HepG2 (cell line): ENCODE measurements at regions not wholly inside any gene's neighbourhood (a gene's known extent, or its start where the extent isn't known, plus 50 kb on each side); places are given as distances from the start of the nearest gene placed in this dataset.

Source experiments
- ATAC-seq: fragments of 200-7000 bp; cut with Tn5 transposase; 3 replicates; pipeline ENCODE4 v1.9.1; 2020; ENCODE audit warnings: mild to moderate bottlenecking, moderate library complexity
- BruUV-seq: library from RNA; stranded (reverse); fragments of 400-500 nt; replicated peaks from 2 replicates; lab custom pipeline; 2021; lab: Mats Ljungman, UMichigan
- CTCF ChIA-PET: fragments of 300-600 bp; formaldehyde crosslinking; extraction: SDS; loops from one replicate; lab custom pipeline; 2021; ENCODE audit warnings: low total read pairs, inconsistent platforms, low intra/inter-chr PET ratio; lab: Yijun Ruan, JAX
- POLR2A ChIA-PET: fragments of 350-600 bp; sonication (Branson Sonifier 250); formaldehyde crosslinking; loops from one replicate; lab custom pipeline; 2020; ENCODE audit warnings: antibody characterized with exemption, inconsistent platforms; lab: Yijun Ruan, JAX
- DNase-seq: peaks from one replicate; pipeline ENCODE4 v3.0.0-alpha.2; 2015; ENCODE audit warnings: low spot score
- FAIRE-seq: peaks from 3 replicates; lab custom pipeline; 2011; peaks lifted over from hg19 to GRCh38; lab: Jason Lieb, UNC
- H2AFZ ChIP-seq: one replicate; pipeline ENCODE4 v1.6.1; 2011; ENCODE audit warnings: low read length, inconsistent platforms
- H3K27ac ChIP-seq: fragments of 300-600 bp; 3 replicates; pipeline ENCODE4 v1.8.0; 2011; ENCODE audit warnings: mixed run types, mild to moderate bottlenecking, mixed read lengths, low read length, inconsistent platforms; ENCODE audit not compliant: insufficient read depth; ENCODE audit errors: extremely low read length
- H3K27me3 ChIP-seq, 2 experiments: fragments of 200-600 bp in 1 of 2; 2 replicates in 1 of 2; 3 replicates in 1 of 2; pipeline versions ENCODE4 v1.6.0 to v1.8.0; 2011; ENCODE audit warnings: low read length in 2 of 2, mild to moderate bottlenecking in 2 of 2, moderate library complexity in 2 of 2, inconsistent platforms in 1 of 2; ENCODE audit not compliant: insufficient read depth in 2 of 2, control insufficient read depth in 1 of 2
- H3K36me3 ChIP-seq, 2 experiments: fragments of 200-600 bp in 1 of 2; replicated peaks in 1 of 2; 2 replicates in 1 of 2; 3 replicates in 1 of 2; pipeline versions ENCODE4 v1.5.1 to v1.8.0; 2011; ENCODE audit warnings: low read length in 2 of 2, inconsistent platforms in 1 of 2; ENCODE audit not compliant: insufficient read depth in 2 of 2, control insufficient read depth in 1 of 2
- H3K4me1 ChIP-seq: 2 replicates; pipeline ENCODE4 v1.5.1; 2012; ENCODE audit warnings: low read length, inconsistent platforms; ENCODE audit not compliant: insufficient read depth
- H3K4me2 ChIP-seq: 2 replicates; pipeline ENCODE4 v1.6.0; 2011; ENCODE audit warnings: low read depth, low read length, inconsistent platforms
- H3K4me3 ChIP-seq, 3 experiments: fragments of 200-600 bp in 1 of 3; sonication (generic), shearing (Covaris generic) in 1 of 3; replicated peaks in 1 of 3; 2 replicates each; pipeline ENCODE4 v1.5.1; 2011 to 2016; ENCODE audit warnings: low read length in 3 of 3, inconsistent platforms in 2 of 3, low read depth in 2 of 3, mild to moderate bottlenecking in 2 of 3, control low read depth in 1 of 3, mixed read lengths in 1 of 3; ENCODE audit not compliant: insufficient read depth in 1 of 3
- H3K79me2 ChIP-seq: one replicate; pipeline ENCODE4 v1.6.1; 2011; ENCODE audit warnings: low read length, inconsistent platforms; ENCODE audit not compliant: insufficient read depth
- H3K9ac ChIP-seq: 2 replicates; pipeline ENCODE4 v1.6.0; 2011; ENCODE audit warnings: mild to moderate bottlenecking, low read depth, low read length, inconsistent platforms; ENCODE audit not compliant: insufficient read depth
- H3K9me3 ChIP-seq: 2 replicates; pipeline ENCODE4 v1.5.1; 2012; ENCODE audit warnings: mild to moderate bottlenecking, low read length
- H4K20me1 ChIP-seq: 2 replicates; pipeline ENCODE4 v1.6.0; 2011; ENCODE audit warnings: inconsistent platforms, mild to moderate bottlenecking, low read length, moderate library complexity; ENCODE audit not compliant: insufficient read depth
- CHD4 ChIP-seq: fragments of 200-600 bp; sonication (generic); IDR thresholded peaks from 2 replicates; pipeline ENCODE4 v1.7.0; 2017; ENCODE audit warnings: mild to moderate bottlenecking, low read length, borderline replicate concordance
- DMAP1 ChIP-seq: IDR thresholded peaks from 2 replicates; pipeline ENCODE4 v1.6.1; 2016
- HDAC2 ChIP-seq: sonication (generic); formaldehyde crosslinking; IDR thresholded peaks from 2 replicates; pipeline ENCODE4 v1.4.0; 2020; ENCODE audit warnings: missing genetic modification reagents
- NFAT5 ChIP-seq: sonication (generic); formaldehyde crosslinking; IDR thresholded peaks from 2 replicates; pipeline ENCODE4 v1.4.0; 2020; ENCODE audit warnings: missing genetic modification reagents
- NR1H2 ChIP-seq: sonication (generic); formaldehyde crosslinking; IDR thresholded peaks from 2 replicates; pipeline ENCODE4 v1.8.1; 2022; ENCODE audit warnings: low read depth, missing genetic modification reagents, borderline replicate concordance
- NR2F1 ChIP-seq, 2 experiments: fragments of 450-650 bp in 1 of 2; formaldehyde crosslinking in 1 of 2; IDR thresholded peaks; 2 replicates each; pipeline versions ENCODE4 v1.5.0 to v1.6.1; 2016 to 2020; ENCODE audit warnings: mild to moderate bottlenecking in 1 of 2, missing compliant biosample characterization in 1 of 2, missing genetic modification reagents in 1 of 2, moderate library complexity in 1 of 2
- SUZ12 ChIP-seq: fragments of 150-350 bp; IDR thresholded peaks from 2 replicates; pipeline ENCODE4 v1.6.1; 2014; ENCODE audit warnings: low read depth, low read length
- ZNF274 ChIP-seq: sonication (generic); formaldehyde crosslinking; IDR thresholded peaks from 2 replicates; pipeline ENCODE4 v1.5.1; 2020; ENCODE audit warnings: mild to moderate bottlenecking, missing genetic modification reagents
- WGBS: methylation state at CpG from one replicate; pipeline ENCODE4 v1.1.6; 2017; ENCODE audit warnings: low lambda C conversion rate; 5-methylcytosine and 5-hydroxymethylcytosine counted together
- in situ Hi-C: cut with HindIII; loops from 2 replicates; pipeline ENCODE4 v1.10.0; 2017; ENCODE audit warnings: low pct_unique_long_range_greater_than_20kb; ENCODE audit not compliant: extremely low pct_ligation_motif_present
- intact Hi-C: fragments of 100-400 bp; cut with micrococcal nuclease; formaldehyde crosslinking; loops from one replicate; pipeline ENCODE4 v1.10.0; 2022; ENCODE audit not compliant: unreplicated experiment

GRCh38 chr5:118687661-118688621, 300.4 kb downstream of the DTWD2 start:
- no TSS peak for BruUV-seq
- Histone ChIP-seq H3K4me1 (no peaks in the 10 kb centered on the region), H3K27ac (no peak overlapping the region), H3K4me2 (no peak overlapping the region), H3K79me2 (no peaks in the 10 kb centered on the region), H2AFZ (no peak overlapping the region), H3K4me3 (no peak overlapping the region), H3K27me3 (no peaks in the 10 kb centered on the region), H3K9ac (no peak overlapping the region), H4K20me1 (no peaks in the 10 kb centered on the region), H3K36me3 (no peaks in the 10 kb centered on the region), H3K9me3 (no peaks in the 10 kb centered on the region)
- in situ Hi-C loops (no loop called here), intact Hi-C loops (no loop called here)
- ChIA-PET CTCF (no interaction called here), POLR2A (no interaction called here)
- WGBS = 3% methylated on average over 5 of the region's 5 CpGs
- FAIRE-seq (no peak), ATAC-seq (no peak), DNase-seq (no peak)
- TF ChIP-seq DMAP1 (CRISPR knock-in tag) (no peak), NR1H2 (CRISPR knock-in tag) (no peak), NR2F1 (CRISPR knock-in tag; IDR thresholded peaks at IDR 0.05) (no peak), SUZ12 (no peak), ZNF274 (no peak), HDAC2 (no peak), CHD4 (no peak), NFAT5 (CRISPR knock-in tag) (no peak)
